ENCODE measurements at regions not wholly inside any gene's neighbourhood (a gene's known extent, or its start where the extent isn't known, plus 50 kb on each side); places are given as distances from the start of the nearest gene placed in this dataset.

GRCh38 chr2:6423944-6424343 lies 441.8 kb downstream of the CMPK2 start:
- no peak overlapping the region for H3K27ac ChIP-seq
- no peak for TF ChIP-seq ZFX (IDR thresholded peaks at IDR 0.05; ENCODE audit: borderline replicate concordance)
- TF ChIP-seq, protein P1, sequence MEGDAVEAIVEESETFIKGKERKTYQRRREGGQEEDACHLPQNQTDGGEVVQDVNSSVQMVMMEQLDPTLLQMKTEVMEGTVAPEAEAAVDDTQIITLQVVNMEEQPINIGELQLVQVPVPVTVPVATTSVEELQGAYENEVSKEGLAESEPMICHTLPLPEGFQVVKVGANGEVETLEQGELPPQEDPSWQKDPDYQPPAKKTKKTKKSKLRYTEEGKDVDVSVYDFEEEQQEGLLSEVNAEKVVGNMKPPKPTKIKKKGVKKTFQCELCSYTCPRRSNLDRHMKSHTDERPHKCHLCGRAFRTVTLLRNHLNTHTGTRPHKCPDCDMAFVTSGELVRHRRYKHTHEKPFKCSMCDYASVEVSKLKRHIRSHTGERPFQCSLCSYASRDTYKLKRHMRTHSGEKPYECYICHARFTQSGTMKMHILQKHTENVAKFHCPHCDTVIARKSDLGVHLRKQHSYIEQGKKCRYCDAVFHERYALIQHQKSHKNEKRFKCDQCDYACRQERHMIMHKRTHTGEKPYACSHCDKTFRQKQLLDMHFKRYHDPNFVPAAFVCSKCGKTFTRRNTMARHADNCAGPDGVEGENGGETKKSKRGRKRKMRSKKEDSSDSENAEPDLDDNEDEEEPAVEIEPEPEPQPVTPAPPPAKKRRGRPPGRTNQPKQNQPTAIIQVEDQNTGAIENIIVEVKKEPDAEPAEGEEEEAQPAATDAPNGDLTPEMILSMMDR (IDR thresholded peaks at IDR 0.05): no peak

- H3K27ac ChIP-seq: no peak overlapping the region
- TF ChIP-seq, protein P1 (IDR thresholded peaks at IDR 0.05): no peak
- no peak for TF ChIP-seq ZFX (IDR thresholded peaks at IDR 0.05; ENCODE audit: borderline replicate concordance)
Measured at GRCh38 chr2:6425032-6425431, 440.7 kb downstream of the CMPK2 start.

- TF ChIP-seq, protein P1 (IDR thresholded peaks at IDR 0.05): no peak
- no peak for TF ChIP-seq ZFX (IDR thresholded peaks at IDR 0.05; ENCODE audit: borderline replicate concordance)
- H3K27ac ChIP-seq: no peak overlapping the region
Measured at GRCh38 chr2:6429210-6429986, 436.3 kb downstream of the CMPK2 start.

GRCh38 chr2:6434438-6434837 lies 431.3 kb downstream of the CMPK2 start:
- TF ChIP-seq, protein P1 (IDR thresholded peaks at IDR 0.05): no peak
- TF ChIP-seq ZFX (IDR thresholded peaks at IDR 0.05; ENCODE audit: borderline replicate concordance): no peak
- H3K27ac ChIP-seq: no peak overlapping the region

DNA sequence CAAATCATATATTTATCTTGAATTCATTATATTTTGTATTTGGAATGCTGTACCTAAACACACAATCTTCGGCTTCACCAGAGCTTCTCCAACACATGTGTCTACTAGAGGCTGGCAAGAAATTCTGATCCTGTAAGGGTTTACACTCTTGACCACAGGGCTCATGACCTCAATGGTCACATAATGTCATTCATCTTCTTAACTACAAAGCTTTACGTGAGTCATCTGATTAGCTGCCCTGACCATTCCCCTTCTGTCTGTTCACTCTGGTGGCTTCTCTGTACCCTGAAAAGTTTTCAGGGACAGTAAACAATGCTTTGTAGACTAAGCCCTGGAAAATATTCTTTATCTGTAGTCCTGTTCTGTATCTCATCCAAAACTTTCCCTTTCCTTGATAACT lies 423.9 kb downstream of the CMPK2 start:
- TF ChIP-seq ZFX (IDR thresholded peaks at IDR 0.05; ENCODE audit: borderline replicate concordance): no peak
- TF ChIP-seq, protein P1 (IDR thresholded peaks at IDR 0.05): no peak
- H3K27ac ChIP-seq: no peak overlapping the region

- no peak overlapping the region for H3K27ac ChIP-seq
- TF ChIP-seq, protein P1 (IDR thresholded peaks at IDR 0.05): no peak
- no peak for TF ChIP-seq ZFX (IDR thresholded peaks at IDR 0.05; ENCODE audit: borderline replicate concordance)
Measured at GRCh38 chr2:6442252-6442985, 423.3 kb downstream of the CMPK2 start.

Data from 22Rv1 (cell line).